Fibroblast of skin of abdomen (primary cell): ENCODE measurements at regions not wholly inside any gene's neighbourhood (a gene's known extent, or its start where the extent isn't known, plus 50 kb on each side); places are given as distances from the start of the nearest gene placed in this dataset.
A peak's percentile ranks its signal among the peaks of the same experiment; 100 is the strongest.

ENCODE experiments used
- DNase-seq: peaks from one replicate; pipeline ENCODE4 v3.0.0-alpha.2; 2013

DNA sequence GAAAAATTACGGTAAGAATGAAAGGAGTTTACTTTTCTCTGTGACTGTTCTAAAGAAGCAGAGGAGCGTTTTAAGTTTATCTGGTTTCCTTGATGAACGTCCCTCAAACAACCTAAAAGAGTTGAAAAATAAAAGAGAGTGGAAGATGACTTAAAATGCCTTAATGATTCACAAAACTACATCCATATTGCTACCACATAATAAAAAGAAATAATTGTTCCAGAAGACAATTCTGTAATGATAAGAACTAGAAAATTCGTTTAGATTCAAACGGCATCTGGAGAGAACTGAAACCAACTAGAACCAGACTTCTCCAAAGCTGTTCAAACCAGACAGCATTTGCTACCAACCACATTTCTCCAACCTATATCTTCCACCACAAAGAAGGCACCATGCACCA lies 68.1 kb downstream of the TEKT4 start:
- no peak for DNase-seq

DNA sequence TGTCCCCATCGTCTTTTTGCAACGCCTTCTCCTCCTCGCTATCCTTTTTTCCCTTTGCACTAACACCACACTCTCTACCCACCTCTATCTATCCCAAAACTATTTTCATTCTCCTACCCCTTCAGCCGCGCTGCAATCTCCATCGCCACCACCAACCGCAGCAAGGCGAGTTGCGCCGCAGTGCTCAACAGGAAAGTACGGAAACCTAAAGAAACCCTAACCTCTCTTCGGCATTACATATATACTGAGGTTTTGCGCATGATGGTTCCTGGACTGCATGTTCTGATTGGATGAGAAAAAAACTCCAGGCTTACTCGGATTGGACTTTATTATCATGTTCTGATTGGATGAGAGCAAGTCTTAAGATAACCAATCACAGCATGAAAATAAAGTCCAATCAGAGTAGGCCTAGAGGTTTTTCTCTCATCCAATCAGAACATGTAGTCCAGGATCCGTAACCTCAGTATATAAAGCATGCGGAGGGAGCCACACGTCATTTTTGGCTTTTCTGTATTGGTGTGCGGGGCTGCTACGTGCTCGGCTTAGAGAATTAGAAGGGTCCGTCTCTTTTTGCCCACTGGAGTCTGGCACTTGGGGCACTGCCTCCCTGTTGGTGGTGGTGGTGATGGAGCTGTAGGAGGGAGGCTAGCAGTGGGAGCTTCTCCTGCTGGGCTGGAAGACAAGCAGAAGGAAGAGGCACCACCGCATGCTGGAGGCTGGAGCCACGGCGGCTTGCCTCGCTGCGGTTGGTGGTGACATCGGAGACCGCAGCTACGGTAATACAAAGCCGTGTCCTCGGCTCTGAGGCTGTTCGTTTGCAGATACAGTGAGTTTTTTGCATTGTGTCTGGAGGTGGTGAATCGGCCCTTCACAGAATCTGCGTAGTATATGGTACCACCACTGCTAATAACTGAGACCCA lies 76.1 kb downstream of the TEKT4 start:
- DNase-seq, result no peak

DNA sequence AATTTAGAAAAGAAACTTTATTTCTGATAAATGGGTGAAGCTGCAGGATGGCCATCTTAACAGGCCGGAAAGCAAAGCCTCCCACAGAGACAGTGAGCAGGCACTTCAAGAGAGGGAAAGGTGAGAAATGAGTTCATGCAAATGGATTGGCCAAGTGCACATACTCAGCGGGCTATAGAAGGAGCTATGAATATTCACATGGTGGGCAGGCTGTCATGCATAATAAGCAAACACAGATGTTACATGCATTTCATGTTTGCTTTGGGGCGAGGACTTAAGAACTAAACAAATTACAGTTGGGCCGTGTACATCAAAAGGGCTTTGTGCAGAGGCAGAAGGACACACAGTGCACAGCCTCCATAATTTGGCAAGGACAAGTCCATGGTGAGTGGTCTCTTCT lies 69.8 kb upstream of the MAL start:
- DNase-seq, result no peak

DNA sequence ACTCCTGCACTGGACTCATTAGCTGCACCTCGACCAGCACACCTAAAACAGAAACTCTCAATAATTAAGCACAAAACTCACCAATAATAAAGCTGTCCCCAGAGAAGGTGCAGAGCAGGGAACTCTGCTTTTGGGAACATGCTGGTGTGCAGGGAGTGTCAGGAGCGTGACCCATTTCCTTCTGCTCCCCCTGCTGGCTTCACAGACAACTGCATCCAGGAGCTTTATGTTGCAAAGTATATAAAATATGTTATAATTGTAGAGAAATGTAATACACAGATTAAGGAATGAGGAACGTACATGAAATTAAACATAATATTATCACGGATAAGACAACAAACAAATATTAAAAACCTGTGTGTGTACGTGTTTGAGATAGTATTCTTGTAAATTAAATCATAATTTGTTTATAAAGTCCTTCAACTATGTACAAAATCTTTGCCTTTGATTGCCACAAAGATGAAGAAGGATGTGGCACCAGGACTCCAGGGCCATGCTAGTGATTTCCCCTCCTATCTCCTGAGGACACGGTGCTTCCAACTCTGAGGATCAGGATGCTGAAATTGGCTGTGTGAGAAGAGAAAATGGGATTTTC lies 68.6 kb upstream of the MAL start:
- peak; percentile 18 for DNase-seq

DNA sequence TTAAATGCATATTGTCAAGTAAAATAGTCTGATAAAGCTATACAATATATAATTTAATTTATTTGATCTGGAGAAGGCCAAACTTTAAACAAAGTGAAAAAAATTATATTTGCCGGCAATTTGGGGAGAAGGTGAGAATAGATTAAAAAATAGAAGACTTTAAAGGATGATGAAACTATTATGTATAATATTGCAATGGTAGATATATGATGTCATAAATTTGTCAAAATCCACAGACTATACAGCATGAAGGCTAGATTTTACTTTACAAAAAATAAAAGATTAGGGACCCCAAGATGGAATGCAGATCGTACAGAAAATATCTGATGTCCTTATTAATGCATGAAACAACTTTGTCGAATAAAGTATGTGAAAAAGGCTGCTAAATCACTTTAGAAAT lies 67.3 kb upstream of the MAL start:
- no peak for DNase-seq

DNA sequence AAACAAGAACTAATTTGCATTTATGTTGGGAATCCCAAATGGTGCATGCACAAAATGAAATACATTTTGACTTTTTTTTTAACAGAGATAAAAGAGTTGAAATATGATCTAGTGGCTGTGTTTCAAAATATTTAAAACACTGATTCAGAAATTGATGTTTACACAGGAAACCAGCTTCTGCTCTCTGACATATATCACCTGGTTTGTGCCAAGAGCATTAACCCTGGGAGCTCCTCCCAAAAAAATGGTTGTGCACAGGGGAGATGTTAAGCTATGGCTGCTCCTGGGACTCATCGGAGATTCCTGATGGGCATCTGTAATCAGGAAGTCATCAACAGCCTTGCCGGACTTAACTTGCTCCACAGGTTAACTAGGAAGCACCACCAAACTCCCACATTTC lies 65.2 kb upstream of the MAL start:
- DNase-seq, result no peak

DNA sequence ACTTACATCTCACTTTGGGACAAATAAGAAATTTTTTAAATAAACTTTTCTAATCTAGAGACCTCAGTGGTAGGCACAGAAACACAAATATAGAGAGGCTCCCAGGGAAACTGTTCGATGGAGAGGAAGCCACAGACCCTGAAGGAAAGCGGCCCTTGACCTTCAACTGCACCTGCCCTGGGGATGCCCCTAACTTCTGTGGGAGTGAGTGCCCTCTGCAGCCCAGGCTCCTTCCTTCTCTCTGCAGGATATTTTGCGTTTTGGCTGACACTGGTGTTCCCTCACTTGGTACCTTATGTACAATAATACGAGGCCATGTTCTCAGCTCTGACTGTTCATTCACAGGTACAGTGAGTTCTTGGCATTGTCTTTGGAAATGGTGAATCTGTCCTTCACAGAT lies 64.8 kb upstream of the MAL start:
- DNase-seq, result no peak

DNA sequence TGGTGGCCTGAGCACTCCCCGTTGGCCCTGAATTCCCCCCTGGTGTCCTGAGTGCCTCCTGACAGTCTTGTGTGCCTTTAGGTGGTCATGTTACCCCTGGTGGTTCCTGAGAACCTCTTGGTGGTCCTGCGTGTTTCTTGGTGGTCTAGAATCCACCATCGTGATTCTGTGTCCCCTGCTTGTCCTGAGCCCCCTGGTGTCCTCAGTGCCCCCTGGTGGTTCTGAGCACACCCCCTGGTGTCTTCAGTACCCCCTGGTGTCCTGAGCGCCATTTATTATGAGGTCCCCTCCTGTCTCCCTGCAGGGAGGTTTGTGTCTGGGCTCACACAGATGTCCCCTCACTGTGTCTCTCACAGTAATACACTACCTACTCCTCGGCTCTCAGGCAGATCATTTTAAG lies 61.3 kb upstream of the MAL start:
- DNase-seq, result no peak

DNA sequence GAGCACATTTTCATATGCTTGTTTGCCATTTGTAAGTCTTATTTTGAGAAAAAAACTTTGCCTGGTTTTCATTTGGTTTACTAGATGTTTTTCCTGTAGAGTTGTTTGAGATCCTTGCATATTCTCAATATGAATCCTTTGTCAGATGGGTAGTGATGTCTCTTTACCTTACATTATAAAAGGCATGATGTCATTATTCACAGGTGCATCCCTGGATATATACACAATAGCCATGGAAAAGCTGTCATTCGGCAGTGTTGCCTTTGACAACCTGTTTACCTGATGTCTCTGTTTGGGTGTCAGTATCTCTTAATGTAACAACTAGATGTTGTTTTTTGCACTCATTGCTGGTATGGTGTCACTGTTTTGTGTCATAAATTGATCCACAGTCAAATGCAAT lies 58.8 kb upstream of the MAL start:
- DNase-seq, result no peak

DNA sequence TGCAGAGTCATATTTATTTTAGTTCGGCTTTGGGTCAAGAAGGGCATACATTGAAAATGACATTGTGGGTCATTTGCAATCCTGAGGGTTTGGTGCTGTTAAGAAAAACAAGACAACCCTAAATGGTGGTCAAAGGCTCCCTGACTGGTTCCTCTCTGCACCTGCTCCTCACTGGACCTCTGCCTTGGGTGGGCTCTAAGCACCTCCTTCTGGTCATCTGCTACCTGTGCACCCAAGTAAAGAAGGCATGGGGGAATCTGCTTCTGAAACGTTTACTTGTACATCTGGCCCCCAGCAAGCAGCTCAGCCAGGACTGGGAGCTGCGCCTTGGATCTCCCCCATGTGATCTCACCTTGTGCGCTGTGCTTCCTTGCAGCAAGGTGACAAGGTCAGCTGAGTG lies 55.2 kb upstream of the MAL start:
- DNase-seq, result no peak
